Progenitor cell of endocrine pancreas (in vitro differentiated cells): ENCODE measurements at regions not wholly inside any gene's neighbourhood (a gene's known extent, or its start where the extent isn't known, plus 50 kb on each side); places are given as distances from the start of the nearest gene placed in this dataset.
"Not testable (repeated sequence)": the region's sequence is repeated elsewhere in the genome, so short reads cannot be mapped to it uniquely, and the experiment has no call there.

ENCODE experiments used
- DNase-seq: peaks from one replicate; pipeline ENCODE4 v3.0.0; 2021; ENCODE audit warnings: low spot score; ENCODE audit not compliant: unreplicated experiment
- H3K27ac Mint-ChIP-seq: 2 replicates; pipeline ENCODE4 v1.8.0; 2021; ENCODE audit warnings: mild to moderate bottlenecking, moderate library complexity, mixed read lengths
- H3K27me3 Mint-ChIP-seq: 2 replicates; pipeline ENCODE4 v1.8.0; 2021; ENCODE audit warnings: mixed read lengths
- H3K36me3 Mint-ChIP-seq: 2 replicates; pipeline ENCODE4 v1.8.0; 2022; ENCODE audit warnings: mixed read lengths; ENCODE audit not compliant: insufficient read depth
- H3K4me1 Mint-ChIP-seq: 2 replicates; pipeline ENCODE4 v1.8.0; 2021; ENCODE audit warnings: low read depth, mixed read lengths
- H3K4me3 Mint-ChIP-seq: 2 replicates; pipeline ENCODE4 v1.8.0; 2021; ENCODE audit warnings: low read depth, mild to moderate bottlenecking, moderate library complexity, mixed read lengths
- H3K9me3 Mint-ChIP-seq: 2 replicates; pipeline ENCODE4 v1.8.0; 2021; ENCODE audit warnings: low read depth, mixed read lengths
- TF ChIP-seq, protein P1 (sequence below): fragments of 200-600 bp; sonication (generic); IDR thresholded peaks from one replicate; pipeline ENCODE4 v1.5.0; 2021; ENCODE audit warnings: antibody characterized with exemption, mild to moderate bottlenecking; ENCODE audit not compliant: unreplicated experiment

DNA sequence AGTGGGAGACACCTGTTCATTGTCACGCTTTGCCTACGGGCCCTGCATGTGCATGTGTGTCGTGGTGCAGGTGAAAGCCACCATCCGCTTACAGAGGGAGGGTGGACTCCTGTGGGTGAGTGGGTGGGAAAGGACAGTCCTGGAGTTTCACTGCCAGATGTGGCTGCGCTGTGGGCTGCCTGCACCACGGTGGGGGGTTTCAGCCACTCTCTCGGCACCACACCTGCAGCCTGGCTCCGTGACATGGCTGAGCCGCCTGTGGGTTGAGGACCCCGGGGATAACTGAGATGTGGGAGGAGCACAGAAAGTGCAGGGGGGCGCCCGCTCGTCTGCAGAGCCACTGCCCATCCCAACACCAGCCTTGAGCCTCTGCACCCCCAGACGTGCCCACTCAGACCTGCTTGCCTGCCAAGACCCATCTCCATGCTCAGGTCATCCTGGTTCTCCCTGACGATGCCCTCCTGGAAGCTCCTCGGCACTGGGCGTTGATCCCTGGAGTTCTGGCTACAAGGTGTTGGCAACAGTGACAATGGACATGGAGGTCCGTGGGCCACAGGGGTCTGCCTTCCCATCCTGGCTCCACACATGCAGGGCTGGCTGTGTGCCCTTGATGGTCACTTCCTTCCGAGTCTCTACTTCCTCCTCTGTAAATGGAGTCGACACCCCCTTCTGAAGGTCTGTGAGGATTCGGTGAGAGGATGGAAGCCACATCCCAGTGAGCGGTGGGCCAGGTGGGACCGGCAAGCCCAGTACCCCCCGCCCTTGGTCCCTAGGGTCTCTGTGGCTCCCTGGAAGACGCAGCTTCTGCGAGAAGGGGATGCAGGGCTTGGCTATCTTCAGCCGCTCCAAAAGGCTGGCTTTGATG lies 1007.0 kb downstream of the BRD1 start:
- Mint-ChIP-seq H3K27me3 (peaks cover 43% of the 10 kb centered on the region), H3K27ac (peak overlapping the region; percentile 12), H3K36me3 (no peaks in the 10 kb centered on the region), H3K4me3 (no peak overlapping the region), H3K4me1 (peaks cover 29% of the 10 kb centered on the region), H3K9me3 (no peaks in the 10 kb centered on the region)
- TF ChIP-seq, protein P1, sequence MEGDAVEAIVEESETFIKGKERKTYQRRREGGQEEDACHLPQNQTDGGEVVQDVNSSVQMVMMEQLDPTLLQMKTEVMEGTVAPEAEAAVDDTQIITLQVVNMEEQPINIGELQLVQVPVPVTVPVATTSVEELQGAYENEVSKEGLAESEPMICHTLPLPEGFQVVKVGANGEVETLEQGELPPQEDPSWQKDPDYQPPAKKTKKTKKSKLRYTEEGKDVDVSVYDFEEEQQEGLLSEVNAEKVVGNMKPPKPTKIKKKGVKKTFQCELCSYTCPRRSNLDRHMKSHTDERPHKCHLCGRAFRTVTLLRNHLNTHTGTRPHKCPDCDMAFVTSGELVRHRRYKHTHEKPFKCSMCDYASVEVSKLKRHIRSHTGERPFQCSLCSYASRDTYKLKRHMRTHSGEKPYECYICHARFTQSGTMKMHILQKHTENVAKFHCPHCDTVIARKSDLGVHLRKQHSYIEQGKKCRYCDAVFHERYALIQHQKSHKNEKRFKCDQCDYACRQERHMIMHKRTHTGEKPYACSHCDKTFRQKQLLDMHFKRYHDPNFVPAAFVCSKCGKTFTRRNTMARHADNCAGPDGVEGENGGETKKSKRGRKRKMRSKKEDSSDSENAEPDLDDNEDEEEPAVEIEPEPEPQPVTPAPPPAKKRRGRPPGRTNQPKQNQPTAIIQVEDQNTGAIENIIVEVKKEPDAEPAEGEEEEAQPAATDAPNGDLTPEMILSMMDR, result no peak
- DNase-seq, result no peak

GRCh38 chr22:48819961-48820360 lies 1007.7 kb downstream of the BRD1 start:
- peaks cover 25% of the 10 kb centered on the region for H3K4me1 Mint-ChIP-seq
- H3K27me3 Mint-ChIP-seq, result peaks cover 42% of the 10 kb centered on the region
- no peak overlapping the region for H3K4me3 Mint-ChIP-seq
- no peaks in the 10 kb centered on the region for H3K36me3 Mint-ChIP-seq
- H3K9me3 Mint-ChIP-seq, result no peaks in the 10 kb centered on the region
- DNase-seq, result no peak
- peak overlapping the region; percentile 12 for H3K27ac Mint-ChIP-seq
- TF ChIP-seq, protein P1, result no peak

DNA sequence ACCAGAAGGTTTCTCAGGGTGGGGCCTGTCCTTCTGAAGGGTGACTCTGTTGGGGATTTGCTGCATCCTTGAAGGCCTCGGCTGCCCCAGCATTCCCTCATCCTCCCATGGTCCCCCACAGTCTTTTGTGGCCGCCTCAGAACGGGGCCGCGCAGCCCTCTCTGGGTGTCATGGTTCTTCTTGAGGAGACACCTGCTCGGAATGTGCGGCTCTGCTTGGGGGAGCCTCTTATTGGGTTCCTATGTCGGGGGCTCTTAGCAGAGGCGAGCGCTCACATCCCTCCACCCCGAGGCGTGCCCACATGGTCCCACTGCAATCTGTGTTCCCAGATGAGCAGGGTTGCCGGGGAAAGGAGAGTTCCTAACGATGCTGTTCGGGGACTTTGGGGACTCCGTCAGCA lies 1008.4 kb downstream of the BRD1 start:
- H3K27me3 Mint-ChIP-seq, result peaks cover 40% of the 10 kb centered on the region
- no peaks in the 10 kb centered on the region for H3K36me3 Mint-ChIP-seq
- TF ChIP-seq, protein P1, result no peak
- no peaks in the 10 kb centered on the region for H3K9me3 Mint-ChIP-seq
- H3K4me3 Mint-ChIP-seq, result no peak overlapping the region
- no peak for DNase-seq
- peaks cover 19% of the 10 kb centered on the region for H3K4me1 Mint-ChIP-seq
- H3K27ac Mint-ChIP-seq, result no peak overlapping the region

DNA sequence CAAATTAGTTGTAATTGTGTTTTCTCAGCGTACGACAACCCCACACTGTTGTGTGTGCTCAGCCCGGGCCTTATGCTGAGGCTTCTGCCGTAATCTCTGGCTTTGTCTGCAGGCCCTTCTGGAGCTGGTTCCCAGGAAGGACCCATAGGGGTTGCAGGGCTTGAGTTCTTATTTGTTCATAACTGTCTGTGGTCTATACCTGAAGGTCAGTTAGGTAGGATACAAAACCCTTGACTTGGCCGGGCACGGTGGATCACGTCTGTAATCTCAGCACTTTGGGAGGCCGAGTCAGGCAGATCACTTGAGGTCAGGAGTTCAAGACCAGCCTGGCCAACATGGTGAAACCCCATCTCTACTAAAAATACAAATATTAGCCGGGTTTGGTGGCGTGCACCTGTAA lies 1010.2 kb downstream of the BRD1 start:
- H3K4me1 Mint-ChIP-seq, result peaks cover 19% of the 10 kb centered on the region
- H3K9me3 Mint-ChIP-seq, DNase-seq, H3K4me3 Mint-ChIP-seq, H3K36me3 Mint-ChIP-seq, H3K27ac Mint-ChIP-seq: not testable (repeated sequence)
- peaks cover 39% of the 10 kb centered on the region for H3K27me3 Mint-ChIP-seq

DNA sequence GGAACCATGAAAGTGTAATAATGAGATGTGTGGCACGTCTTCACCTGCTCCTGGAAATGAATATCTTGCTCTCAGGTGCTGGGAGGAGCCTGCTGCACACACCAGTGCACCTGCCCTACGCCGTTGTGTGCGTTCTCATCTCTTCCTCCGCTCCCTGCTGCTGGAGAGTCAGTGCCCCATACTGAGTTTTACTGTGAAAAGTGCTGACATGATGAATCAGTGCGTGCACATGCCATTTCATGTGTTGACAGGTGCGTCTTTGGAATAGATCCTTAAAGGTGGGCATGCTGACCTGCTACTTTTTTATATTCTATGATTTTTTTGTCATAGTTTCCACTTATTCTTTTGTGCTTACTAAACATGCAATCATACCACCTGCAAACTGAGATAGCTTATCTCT lies 1015.8 kb downstream of the BRD1 start:
- Mint-ChIP-seq H3K9me3 (peaks cover 4% of the 10 kb centered on the region), H3K4me1 (no peaks in the 10 kb centered on the region), H3K27me3 (peaks cover 24% of the 10 kb centered on the region), H3K27ac (no peak overlapping the region), H3K4me3 (no peak overlapping the region), H3K36me3 (no peaks in the 10 kb centered on the region)
- DNase-seq, result no peak
- TF ChIP-seq, protein P1, result no peak
